H1 (cell line): ENCODE measurements at regions not wholly inside any gene's neighbourhood (a gene's known extent, or its start where the extent isn't known, plus 50 kb on each side); places are given as distances from the start of the nearest gene placed in this dataset.

Experiments used
- BCL11A ChIP-seq, 2 experiments: IDR thresholded peaks; one replicate each; pipeline ENCODE4 v1.6.1; 2011; ENCODE audit warnings: low read depth in 2 of 2, low read length in 2 of 2, mild to moderate bottlenecking in 2 of 2
- GTF2F1 ChIP-seq: IDR thresholded peaks from 2 replicates; pipeline ENCODE4 v1.6.1; 2012; ENCODE audit warnings: low read depth, low read length, improper control_type of control experiment, borderline replicate concordance
- TF ChIP-seq, protein P1 (sequence below): fragments of 300-600 bp; sonication (generic); IDR thresholded peaks from 2 replicates; pipeline ENCODE4 v1.7.1; 2012; ENCODE audit warnings: low read length, moderate library complexity, mild to moderate bottlenecking, inconsistent platforms; ENCODE audit not compliant: insufficient replicate concordance

- TF ChIP-seq, protein P1, sequence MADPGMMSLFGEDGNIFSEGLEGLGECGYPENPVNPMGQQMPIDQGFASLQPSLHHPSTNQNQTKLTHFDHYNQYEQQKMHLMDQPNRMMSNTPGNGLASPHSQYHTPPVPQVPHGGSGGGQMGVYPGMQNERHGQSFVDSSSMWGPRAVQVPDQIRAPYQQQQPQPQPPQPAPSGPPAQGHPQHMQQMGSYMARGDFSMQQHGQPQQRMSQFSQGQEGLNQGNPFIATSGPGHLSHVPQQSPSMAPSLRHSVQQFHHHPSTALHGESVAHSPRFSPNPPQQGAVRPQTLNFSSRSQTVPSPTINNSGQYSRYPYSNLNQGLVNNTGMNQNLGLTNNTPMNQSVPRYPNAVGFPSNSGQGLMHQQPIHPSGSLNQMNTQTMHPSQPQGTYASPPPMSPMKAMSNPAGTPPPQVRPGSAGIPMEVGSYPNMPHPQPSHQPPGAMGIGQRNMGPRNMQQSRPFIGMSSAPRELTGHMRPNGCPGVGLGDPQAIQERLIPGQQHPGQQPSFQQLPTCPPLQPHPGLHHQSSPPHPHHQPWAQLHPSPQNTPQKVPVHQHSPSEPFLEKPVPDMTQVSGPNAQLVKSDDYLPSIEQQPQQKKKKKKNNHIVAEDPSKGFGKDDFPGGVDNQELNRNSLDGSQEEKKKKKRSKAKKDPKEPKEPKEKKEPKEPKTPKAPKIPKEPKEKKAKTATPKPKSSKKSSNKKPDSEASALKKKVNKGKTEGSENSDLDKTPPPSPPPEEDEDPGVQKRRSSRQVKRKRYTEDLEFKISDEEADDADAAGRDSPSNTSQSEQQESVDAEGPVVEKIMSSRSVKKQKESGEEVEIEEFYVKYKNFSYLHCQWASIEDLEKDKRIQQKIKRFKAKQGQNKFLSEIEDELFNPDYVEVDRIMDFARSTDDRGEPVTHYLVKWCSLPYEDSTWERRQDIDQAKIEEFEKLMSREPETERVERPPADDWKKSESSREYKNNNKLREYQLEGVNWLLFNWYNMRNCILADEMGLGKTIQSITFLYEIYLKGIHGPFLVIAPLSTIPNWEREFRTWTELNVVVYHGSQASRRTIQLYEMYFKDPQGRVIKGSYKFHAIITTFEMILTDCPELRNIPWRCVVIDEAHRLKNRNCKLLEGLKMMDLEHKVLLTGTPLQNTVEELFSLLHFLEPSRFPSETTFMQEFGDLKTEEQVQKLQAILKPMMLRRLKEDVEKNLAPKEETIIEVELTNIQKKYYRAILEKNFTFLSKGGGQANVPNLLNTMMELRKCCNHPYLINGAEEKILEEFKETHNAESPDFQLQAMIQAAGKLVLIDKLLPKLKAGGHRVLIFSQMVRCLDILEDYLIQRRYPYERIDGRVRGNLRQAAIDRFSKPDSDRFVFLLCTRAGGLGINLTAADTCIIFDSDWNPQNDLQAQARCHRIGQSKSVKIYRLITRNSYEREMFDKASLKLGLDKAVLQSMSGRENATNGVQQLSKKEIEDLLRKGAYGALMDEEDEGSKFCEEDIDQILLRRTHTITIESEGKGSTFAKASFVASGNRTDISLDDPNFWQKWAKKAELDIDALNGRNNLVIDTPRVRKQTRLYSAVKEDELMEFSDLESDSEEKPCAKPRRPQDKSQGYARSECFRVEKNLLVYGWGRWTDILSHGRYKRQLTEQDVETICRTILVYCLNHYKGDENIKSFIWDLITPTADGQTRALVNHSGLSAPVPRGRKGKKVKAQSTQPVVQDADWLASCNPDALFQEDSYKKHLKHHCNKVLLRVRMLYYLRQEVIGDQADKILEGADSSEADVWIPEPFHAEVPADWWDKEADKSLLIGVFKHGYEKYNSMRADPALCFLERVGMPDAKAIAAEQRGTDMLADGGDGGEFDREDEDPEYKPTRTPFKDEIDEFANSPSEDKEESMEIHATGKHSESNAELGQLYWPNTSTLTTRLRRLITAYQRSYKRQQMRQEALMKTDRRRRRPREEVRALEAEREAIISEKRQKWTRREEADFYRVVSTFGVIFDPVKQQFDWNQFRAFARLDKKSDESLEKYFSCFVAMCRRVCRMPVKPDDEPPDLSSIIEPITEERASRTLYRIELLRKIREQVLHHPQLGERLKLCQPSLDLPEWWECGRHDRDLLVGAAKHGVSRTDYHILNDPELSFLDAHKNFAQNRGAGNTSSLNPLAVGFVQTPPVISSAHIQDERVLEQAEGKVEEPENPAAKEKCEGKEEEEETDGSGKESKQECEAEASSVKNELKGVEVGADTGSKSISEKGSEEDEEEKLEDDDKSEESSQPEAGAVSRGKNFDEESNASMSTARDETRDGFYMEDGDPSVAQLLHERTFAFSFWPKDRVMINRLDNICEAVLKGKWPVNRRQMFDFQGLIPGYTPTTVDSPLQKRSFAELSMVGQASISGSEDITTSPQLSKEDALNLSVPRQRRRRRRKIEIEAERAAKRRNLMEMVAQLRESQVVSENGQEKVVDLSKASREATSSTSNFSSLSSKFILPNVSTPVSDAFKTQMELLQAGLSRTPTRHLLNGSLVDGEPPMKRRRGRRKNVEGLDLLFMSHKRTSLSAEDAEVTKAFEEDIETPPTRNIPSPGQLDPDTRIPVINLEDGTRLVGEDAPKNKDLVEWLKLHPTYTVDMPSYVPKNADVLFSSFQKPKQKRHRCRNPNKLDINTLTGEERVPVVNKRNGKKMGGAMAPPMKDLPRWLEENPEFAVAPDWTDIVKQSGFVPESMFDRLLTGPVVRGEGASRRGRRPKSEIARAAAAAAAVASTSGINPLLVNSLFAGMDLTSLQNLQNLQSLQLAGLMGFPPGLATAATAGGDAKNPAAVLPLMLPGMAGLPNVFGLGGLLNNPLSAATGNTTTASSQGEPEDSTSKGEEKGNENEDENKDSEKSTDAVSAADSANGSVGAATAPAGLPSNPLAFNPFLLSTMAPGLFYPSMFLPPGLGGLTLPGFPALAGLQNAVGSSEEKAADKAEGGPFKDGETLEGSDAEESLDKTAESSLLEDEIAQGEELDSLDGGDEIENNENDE: no peak
- TF ChIP-seq BCL11A (IDR thresholded peaks at IDR 0.05; ENCODE audit: low read depth in 2 of 2, low read length in 2 of 2) (no peak), GTF2F1 (no peak)
These were observed 78.9 kb upstream of the FAM9C start (continued) for GRCh38 chrX:13123247-13123856.
